K562 (cell line): ENCODE measurements at regions not wholly inside any gene's neighbourhood (a gene's known extent, or its start where the extent isn't known, plus 50 kb on each side); places are given as distances from the start of the nearest gene placed in this dataset.

Experiments used
- ATAC-seq: fragments of 200-7000 bp; cut with Tn5 transposase; 3 replicates; pipeline ENCODE4 v1.9.1; 2020; ENCODE audit warnings: moderate library complexity
- BruUV-seq: library from RNA; stranded (reverse); fragments of 400-500 nt; replicated peaks from 2 replicates; lab custom pipeline; 2021; lab: Mats Ljungman, UMichigan
- CTCF ChIA-PET: fragments of 300-600 bp; formaldehyde crosslinking; extraction: SDS; loops from one replicate; lab custom pipeline; 2021; ENCODE audit warnings: low intra/inter-chr PET ratio; lab: Yijun Ruan, JAX
- POLR2A ChIA-PET: fragments of 300-600, 350-650 bp; sonication (Branson Sonifier 250); formaldehyde crosslinking; extraction: SDS; loops from one replicate; lab custom pipeline; 2021; ENCODE audit warnings: antibody characterized with exemption, inconsistent platforms; lab: Yijun Ruan, JAX
- DNase-seq, 4 experiments: peaks; one replicate each; pipeline versions ENCODE4 v3.0.0 to v3.0.0-alpha.2; 2011 to 2018; ENCODE audit warnings: low spot score in 3 of 4, mixed read lengths in 3 of 4; ENCODE audit errors: extremely low read depth in 1 of 4
- FAIRE-seq: peaks from 2 replicates; lab custom pipeline; 2011; peaks lifted over from hg19 to GRCh38; lab: Jason Lieb, UNC
- H2AFZ ChIP-seq: 2 replicates; pipeline ENCODE4 v1.6.0; 2011; ENCODE audit warnings: low read depth, low read length, control low read depth, inconsistent platforms
- H3K27ac ChIP-seq: fragments of 200-600 bp; 3 replicates; pipeline ENCODE4 v1.8.0; 2011; ENCODE audit warnings: low read depth, mild to moderate bottlenecking, control low read depth, inconsistent platforms, low read length, moderate library complexity, mixed read lengths; ENCODE audit errors: extremely low read depth
- H3K27me3 ChIP-seq, 2 experiments: fragments of 300-600 bp in 1 of 2; 2 replicates in 1 of 2; 3 replicates in 1 of 2; pipeline versions ENCODE4 v1.6.0 to v1.8.0; 2011; ENCODE audit warnings: inconsistent platforms in 2 of 2, low read length in 2 of 2, mild to moderate bottlenecking in 1 of 2, mixed read lengths in 1 of 2, moderate library complexity in 1 of 2; ENCODE audit not compliant: control insufficient read depth in 2 of 2, insufficient read depth in 2 of 2
- H3K36me3 ChIP-seq: fragments of 300-600 bp; 3 replicates; pipeline ENCODE4 v1.8.0; 2011; ENCODE audit warnings: mild to moderate bottlenecking, low read length, inconsistent platforms; ENCODE audit not compliant: control insufficient read depth, insufficient read depth
- H3K4me1 ChIP-seq, 2 experiments: fragments of 200-600 bp in 1 of 2; replicated peaks in 1 of 2; 2 replicates in 1 of 2; 3 replicates in 1 of 2; pipeline versions ENCODE4 v1.5.1 to v1.8.0; 2011; ENCODE audit warnings: inconsistent platforms in 2 of 2, low read length in 2 of 2, mild to moderate bottlenecking in 1 of 2, mixed read lengths in 1 of 2, moderate library complexity in 1 of 2; ENCODE audit not compliant: control insufficient read depth in 2 of 2, insufficient read depth in 2 of 2
- H3K4me2 ChIP-seq: 2 replicates; pipeline ENCODE4 v1.6.1; 2011; ENCODE audit warnings: low read length, control low read depth, inconsistent platforms, mixed read lengths; ENCODE audit not compliant: insufficient read depth
- H3K4me3 ChIP-seq: fragments of 200-600 bp; sonication (generic), shearing (Covaris generic); 2 replicates; pipeline ENCODE4 v1.5.1; 2016; ENCODE audit warnings: control low read depth, inconsistent platforms
- H3K79me2 ChIP-seq: fragments of 200-600 bp; 3 replicates; pipeline ENCODE4 v1.8.0; 2011; ENCODE audit warnings: low read length, inconsistent platforms; ENCODE audit not compliant: control insufficient read depth, insufficient read depth
- H3K9ac ChIP-seq, 2 experiments: 2 replicates each; pipeline versions ENCODE4 v1.6.0 to v1.6.1; 2011; ENCODE audit warnings: low read depth in 2 of 2, low read length in 2 of 2, control low read depth in 1 of 2, inconsistent platforms in 1 of 2, mild to moderate bottlenecking in 1 of 2, mixed read lengths in 1 of 2; ENCODE audit not compliant: insufficient read depth in 1 of 2
- H3K9me1 ChIP-seq: one replicate; pipeline ENCODE4 v1.6.0; 2011; ENCODE audit warnings: inconsistent platforms, mild to moderate bottlenecking, low read length, moderate library complexity; ENCODE audit not compliant: control insufficient read depth, insufficient read depth
- H3K9me3 ChIP-seq: replicated peaks from 2 replicates; pipeline ENCODE4 v1.5.1; 2011; ENCODE audit warnings: low read depth, low read length, inconsistent platforms; ENCODE audit not compliant: control insufficient read depth, insufficient read depth
- H4K20me1 ChIP-seq: replicated peaks from 2 replicates; pipeline ENCODE4 v1.6.1; 2011; ENCODE audit warnings: low read length, inconsistent platforms, mixed read lengths; ENCODE audit not compliant: control insufficient read depth, insufficient read depth
- AFF1 ChIP-seq, 2 experiments: fragments of 450-650 bp; IDR thresholded peaks; 2 replicates each; pipeline ENCODE4 v1.6.1; 2018; ENCODE audit warnings: mild to moderate bottlenecking in 2 of 2, low read depth in 1 of 2; ENCODE audit not compliant: partially characterized antibody in 2 of 2
- CEBPB ChIP-seq: fragments of 450-650 bp; IDR thresholded peaks from 2 replicates; pipeline ENCODE4 v1.6.1; 2016; ENCODE audit warnings: missing genetic modification characterization, missing compliant biosample characterization
- CREB1 ChIP-seq, 2 experiments: sonication (generic) in 1 of 2; formaldehyde crosslinking in 1 of 2; IDR thresholded peaks; 2 replicates each; pipeline versions ENCODE4 v1.6.1 to v1.8.0; 2012 to 2022; ENCODE audit warnings: inconsistent platforms in 1 of 2, mild to moderate bottlenecking in 1 of 2, missing genetic modification reagents in 1 of 2, moderate library complexity in 1 of 2
- CREM ChIP-seq: IDR thresholded peaks from 2 replicates; pipeline ENCODE4 v1.6.1; 2014; ENCODE audit warnings: antibody characterized with exemption, low read depth
- CXXC5 ChIP-seq: fragments of 250-450 bp; sonication (Bioruptor Pico); IDR thresholded peaks from 2 replicates; pipeline ENCODE4 v1.8.0; 2022; ENCODE audit warnings: inconsistent platforms, mild to moderate bottlenecking, moderate library complexity
- DMBX1 ChIP-seq: fragments of 250-450 bp; sonication (Bioruptor Pico); IDR thresholded peaks from 2 replicates; pipeline ENCODE4 v1.8.0; 2022; ENCODE audit warnings: inconsistent platforms, mild to moderate bottlenecking, moderate library complexity, borderline replicate concordance
- ELF4 ChIP-seq: fragments of 450-650 bp; formaldehyde crosslinking; IDR thresholded peaks from 2 replicates; pipeline ENCODE4 v1.4.0; 2022; ENCODE audit warnings: missing genetic modification characterization
- NELFE ChIP-seq: IDR thresholded peaks from 2 replicates; pipeline ENCODE4 v1.6.1; 2011; ENCODE audit warnings: mild to moderate bottlenecking; ENCODE audit not compliant: insufficient read depth, insufficient read length
- NR2F6 ChIP-seq: fragments of 450-650 bp; formaldehyde crosslinking; IDR thresholded peaks from 2 replicates; pipeline ENCODE4 v1.4.0; 2020; ENCODE audit warnings: mild to moderate bottlenecking
- SOX6 ChIP-seq: fragments of 450-650 bp; IDR thresholded peaks from 2 replicates; pipeline ENCODE4 v1.6.1; 2014; ENCODE audit warnings: mild to moderate bottlenecking
- YY1 ChIP-seq, 3 experiments: IDR thresholded peaks; 2 replicates each; pipeline ENCODE4 v1.6.1; 2011; ENCODE audit warnings: low read length in 2 of 3, mild to moderate bottlenecking in 2 of 3, moderate library complexity in 2 of 3, borderline replicate concordance in 1 of 3, control low read depth in 1 of 3, low read depth in 1 of 3; ENCODE audit not compliant: insufficient read depth in 3 of 3, insufficient replicate concordance in 2 of 3, control insufficient read depth in 1 of 3, insufficient read length in 1 of 3; ENCODE audit errors: extremely low read depth in 1 of 3
- ZNF431 ChIP-seq: sonication (generic); formaldehyde crosslinking; IDR thresholded peaks from 2 replicates; pipeline ENCODE4 v1.8.0; 2022; ENCODE audit warnings: mild to moderate bottlenecking, missing genetic modification reagents
- ZNF518B ChIP-seq: fragments of 250-450 bp; sonication (Bioruptor Pico); IDR thresholded peaks from 2 replicates; pipeline ENCODE4 v1.5.0; 2021; ENCODE audit warnings: mild to moderate bottlenecking, moderate library complexity
- ZNF561 ChIP-seq: fragments of 450-650 bp; formaldehyde crosslinking; conservative IDR thresholded peaks from 2 replicates; pipeline ENCODE4 v1.4.0; 2020; ENCODE audit warnings: mild to moderate bottlenecking, moderate library complexity
- WGBS: fragments of 100-300 bp; shearing (Covaris generic); methylation state at CpG from one replicate; pipeline ENCODE4 v1.1.6; 2016; ENCODE audit warnings: low coverage, mixed read lengths; ENCODE audit not compliant: insufficient coverage; ENCODE audit errors: missing lambda C conversion rate; 5-methylcytosine and 5-hydroxymethylcytosine counted together
- in situ Hi-C: fragments of 300-500 bp; cut with MboI; formaldehyde crosslinking; loops from 4 replicates; pipeline ENCODE4 v1.15.0; 2018; ENCODE audit warnings: inconsistent platforms, mixed read lengths
- intact Hi-C: fragments of 100-400 bp; cut with micrococcal nuclease; formaldehyde crosslinking; loops from 2 replicates; pipeline ENCODE4 v1.14.2; 2022

- Histone ChIP-seq H3K9ac (no peak overlapping the region), H3K9me1 (no peaks in the 10 kb centered on the region), H3K4me3 (no peak overlapping the region), H2AFZ (no peak overlapping the region), H3K27ac (no peak overlapping the region), H3K36me3 (no peaks in the 10 kb centered on the region), H3K27me3 (peaks cover 0 to 3% of the 10 kb centered on the region in 2 experiments; a peak in 1 of 5 replicates), H3K9me3 (no peaks in the 10 kb centered on the region), H3K79me2 (no peaks in the 10 kb centered on the region), H4K20me1 (no peaks in the 10 kb centered on the region), H3K4me1 (no peaks in the 10 kb centered on the region), H3K4me2 (no peak overlapping the region)
- FAIRE-seq (no peak), DNase-seq (no peak), ATAC-seq (no peak)
- in situ Hi-C loops = no loop called here
- CTCF ChIA-PET = no interaction called here
- intact Hi-C loops = no loop called here
- POLR2A ChIA-PET = no interaction called here
- no TSS peak for BruUV-seq
- WGBS = 0% methylated on average over 6 of the region's 6 CpGs
- TF ChIP-seq ZNF561 (CRISPR knock-in tag) = no peak
- TF ChIP-seq ELF4 (CRISPR knock-in tag) = no peak
- no peak for TF ChIP-seq CXXC5
- TF ChIP-seq NR2F6 = no peak
- no peak for TF ChIP-seq CREB1 (IDR thresholded peaks at IDR 0.05)
- TF ChIP-seq CREB1 (CRISPR knock-in tag; IDR thresholded peaks at IDR 0.05) = peak; percentile 53
- TF ChIP-seq ZNF518B = no peak
- no peak for TF ChIP-seq ZNF431 (CRISPR knock-in tag)
- TF ChIP-seq AFF1 (IDR thresholded peaks at IDR 0.05; ENCODE audit: low read depth in 1 of 2, partially characterized antibody in 2 of 2) = no peak
- no peak for TF ChIP-seq SOX6
- TF ChIP-seq DMBX1 (CRISPR knock-in tag) = no peak
- TF ChIP-seq CEBPB (tag) = 0 out of 2 replicates have a peak, but pooled peaks have one; percentile 11
- no peak for TF ChIP-seq NELFE
- peak; percentile 69 for TF ChIP-seq CREM
- TF ChIP-seq YY1 (IDR thresholded peaks at IDR 0.05; ENCODE audit: borderline replicate concordance in 1 of 3, control insufficient read depth in 1 of 3, extremely low read depth in 1 of 3, insufficient read depth in 3 of 3, insufficient read length in 1 of 3, insufficient replicate concordance in 2 of 3, low read depth in 1 of 3, low read length in 2 of 3) = peak in 1 of 3 experiments; percentile 45
Observed at GRCh38 chr16:17635183-17635582, 164.4 kb upstream of the XYLT1 start.
